ENCODE measurements at regions not wholly inside any gene's neighbourhood (a gene's known extent, or its start where the extent isn't known, plus 50 kb on each side); places are given as distances from the start of the nearest gene placed in this dataset.

DNA sequence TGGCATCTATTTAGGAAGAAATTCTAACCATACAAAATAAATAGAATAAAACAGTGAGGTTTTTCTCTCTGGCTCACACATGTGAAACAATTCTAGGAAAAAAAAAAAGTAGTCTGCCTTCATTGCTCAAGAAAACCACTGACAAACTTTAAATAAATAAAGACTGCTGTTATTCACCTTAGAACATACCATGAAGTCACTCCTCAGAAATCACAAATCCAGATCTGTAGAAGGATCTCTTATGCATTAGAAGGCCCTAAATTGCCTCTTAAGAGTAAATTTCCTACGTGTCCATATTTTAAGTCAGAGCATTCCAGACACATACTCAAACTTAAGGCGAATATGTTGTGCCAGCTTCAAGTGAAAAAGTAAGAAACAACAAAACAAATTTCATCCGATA, 217.3 kb downstream of the ZIC4 start:
- H3K4me3 ChIP-seq (ENCODE audit: low read depth, low read length): no peak overlapping the region
- no peak for DNase-seq (ENCODE audit: low read depth)

DNA sequence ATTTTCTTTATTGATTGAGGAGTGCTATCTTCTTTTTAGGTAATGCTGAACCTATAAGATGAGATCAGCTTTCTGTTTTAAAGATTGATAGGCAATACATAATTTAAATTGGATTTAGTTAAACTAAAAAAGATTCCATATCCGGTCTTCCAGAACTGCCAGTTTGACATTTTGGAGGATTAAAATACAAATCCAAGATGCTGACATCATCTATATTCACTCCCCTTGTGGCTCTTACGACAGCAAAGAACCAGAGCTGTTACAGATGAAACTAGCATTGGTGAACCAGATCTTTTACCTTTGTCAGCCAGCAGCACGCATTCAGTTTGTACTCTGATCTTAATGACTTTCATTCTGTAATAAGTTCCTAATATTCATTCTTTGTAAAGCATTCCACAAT, 218.7 kb downstream of the ZIC4 start:
- no peak for TF ChIP-seq MYC (IDR thresholded peaks at IDR 0.05; ENCODE audit: low read depth, low read length)
- TF ChIP-seq, protein P1, sequence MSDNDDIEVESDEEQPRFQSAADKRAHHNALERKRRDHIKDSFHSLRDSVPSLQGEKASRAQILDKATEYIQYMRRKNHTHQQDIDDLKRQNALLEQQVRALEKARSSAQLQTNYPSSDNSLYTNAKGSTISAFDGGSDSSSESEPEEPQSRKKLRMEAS (IDR thresholded peaks at IDR 0.05; ENCODE audit: low read depth, low read length): no peak
- TF ChIP-seq POLR2A (IDR thresholded peaks at IDR 0.05; ENCODE audit: extremely low read depth, insufficient read length): no peak
- TF ChIP-seq, protein P2, sequence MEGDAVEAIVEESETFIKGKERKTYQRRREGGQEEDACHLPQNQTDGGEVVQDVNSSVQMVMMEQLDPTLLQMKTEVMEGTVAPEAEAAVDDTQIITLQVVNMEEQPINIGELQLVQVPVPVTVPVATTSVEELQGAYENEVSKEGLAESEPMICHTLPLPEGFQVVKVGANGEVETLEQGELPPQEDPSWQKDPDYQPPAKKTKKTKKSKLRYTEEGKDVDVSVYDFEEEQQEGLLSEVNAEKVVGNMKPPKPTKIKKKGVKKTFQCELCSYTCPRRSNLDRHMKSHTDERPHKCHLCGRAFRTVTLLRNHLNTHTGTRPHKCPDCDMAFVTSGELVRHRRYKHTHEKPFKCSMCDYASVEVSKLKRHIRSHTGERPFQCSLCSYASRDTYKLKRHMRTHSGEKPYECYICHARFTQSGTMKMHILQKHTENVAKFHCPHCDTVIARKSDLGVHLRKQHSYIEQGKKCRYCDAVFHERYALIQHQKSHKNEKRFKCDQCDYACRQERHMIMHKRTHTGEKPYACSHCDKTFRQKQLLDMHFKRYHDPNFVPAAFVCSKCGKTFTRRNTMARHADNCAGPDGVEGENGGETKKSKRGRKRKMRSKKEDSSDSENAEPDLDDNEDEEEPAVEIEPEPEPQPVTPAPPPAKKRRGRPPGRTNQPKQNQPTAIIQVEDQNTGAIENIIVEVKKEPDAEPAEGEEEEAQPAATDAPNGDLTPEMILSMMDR (IDR thresholded peaks at IDR 0.05; ENCODE audit: low read depth, low read length): no peak
- H3K4me3 ChIP-seq (ENCODE audit: low read depth, low read length): no peak overlapping the region
- DNase-seq (ENCODE audit: low read depth): no peak

More for the DNA sequence above, 217.3 kb downstream of the ZIC4 start:
- TF ChIP-seq POLR2A (IDR thresholded peaks at IDR 0.05; ENCODE audit: extremely low read depth, insufficient read length): no peak
- TF ChIP-seq, protein P2 (IDR thresholded peaks at IDR 0.05; ENCODE audit: low read depth, low read length): no peak
- TF ChIP-seq, protein P1 (IDR thresholded peaks at IDR 0.05; ENCODE audit: low read depth, low read length): no peak
- no peak for TF ChIP-seq MYC (IDR thresholded peaks at IDR 0.05; ENCODE audit: low read depth, low read length)

DNA sequence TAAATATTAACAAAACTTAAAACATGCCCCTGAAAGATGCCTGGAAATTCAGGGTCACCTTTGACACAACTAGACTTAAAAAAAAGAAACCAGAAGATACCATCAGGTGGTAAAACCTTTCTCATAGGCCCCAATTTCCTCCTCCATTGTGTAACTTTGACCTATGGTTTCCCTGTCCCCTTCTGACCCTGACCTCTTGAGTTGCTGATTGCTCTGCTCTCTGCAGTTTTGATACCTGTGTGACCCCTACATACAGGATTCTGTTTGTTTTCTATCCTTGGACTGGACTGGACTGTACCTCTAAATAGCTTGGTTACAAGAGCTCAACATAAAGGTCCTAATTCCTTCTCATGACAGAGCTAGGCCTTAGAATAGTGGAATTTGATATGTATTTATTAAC, 220.6 kb downstream of the ZIC4 start:
- no peak for TF ChIP-seq POLR2A (IDR thresholded peaks at IDR 0.05; ENCODE audit: extremely low read depth, insufficient read length)
- TF ChIP-seq, protein P1 (IDR thresholded peaks at IDR 0.05; ENCODE audit: low read depth, low read length): no peak
- DNase-seq (ENCODE audit: low read depth): no peak
- H3K4me3 ChIP-seq (ENCODE audit: low read depth, low read length): no peak overlapping the region

DNA sequence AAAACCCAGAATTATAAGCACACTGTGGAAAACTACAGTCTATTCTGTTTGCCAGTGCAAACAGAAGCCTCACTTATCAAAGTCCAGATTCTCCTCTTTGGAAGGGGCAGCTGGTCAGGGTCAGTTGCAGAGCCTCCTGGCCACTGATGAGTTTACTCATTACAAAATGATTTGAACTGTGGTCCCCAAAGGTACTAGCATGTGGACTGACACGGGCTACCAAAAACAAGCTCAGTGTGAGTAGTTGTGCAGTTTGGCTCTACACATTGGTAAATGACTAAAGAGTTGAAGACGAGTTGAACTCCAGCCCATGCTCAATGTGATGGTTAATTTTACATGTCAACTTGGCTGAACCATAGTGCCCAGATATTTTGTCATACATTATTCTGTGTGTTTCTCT, 221.5 kb downstream of the ZIC4 start:
- TF ChIP-seq, protein P1 (IDR thresholded peaks at IDR 0.05; ENCODE audit: low read depth, low read length): no peak
- TF ChIP-seq POLR2A (IDR thresholded peaks at IDR 0.05; ENCODE audit: extremely low read depth, insufficient read length) (no peak), MYC (IDR thresholded peaks at IDR 0.05; ENCODE audit: low read depth, low read length) (no peak)
- TF ChIP-seq, protein P2 (IDR thresholded peaks at IDR 0.05; ENCODE audit: low read depth, low read length): no peak
- H3K4me3 ChIP-seq (ENCODE audit: low read depth, low read length): no peak overlapping the region
- no peak for DNase-seq (ENCODE audit: low read depth)

DNA sequence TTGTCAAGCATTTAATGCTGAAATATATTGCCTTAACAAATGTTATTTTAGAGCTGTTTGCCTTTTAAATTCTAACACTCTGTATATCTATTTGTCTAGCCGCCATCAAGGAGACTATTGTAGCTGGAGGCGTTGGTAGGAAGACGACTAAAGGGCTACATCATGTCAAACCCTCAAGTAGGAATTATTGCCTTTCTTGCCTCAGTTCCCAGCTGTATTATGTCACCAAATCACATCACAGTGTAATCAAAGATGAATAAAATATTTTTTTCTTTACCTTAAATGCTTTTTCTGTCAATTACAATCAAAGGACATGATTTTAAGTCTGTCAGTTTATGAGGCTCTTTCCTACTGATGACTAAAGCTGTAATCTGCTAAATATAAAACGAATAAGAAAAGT, 233.1 kb downstream of the ZIC4 start:
- TF ChIP-seq, protein P1 (IDR thresholded peaks at IDR 0.05; ENCODE audit: low read depth, low read length): no peak
- TF ChIP-seq MYC (IDR thresholded peaks at IDR 0.05; ENCODE audit: low read depth, low read length) (no peak), POLR2A (IDR thresholded peaks at IDR 0.05; ENCODE audit: extremely low read depth, insufficient read length) (no peak)
- TF ChIP-seq, protein P2 (IDR thresholded peaks at IDR 0.05; ENCODE audit: low read depth, low read length): no peak
- H3K4me3 ChIP-seq (ENCODE audit: low read depth, low read length): no peak overlapping the region
- DNase-seq (ENCODE audit: low read depth): no peak

DNA sequence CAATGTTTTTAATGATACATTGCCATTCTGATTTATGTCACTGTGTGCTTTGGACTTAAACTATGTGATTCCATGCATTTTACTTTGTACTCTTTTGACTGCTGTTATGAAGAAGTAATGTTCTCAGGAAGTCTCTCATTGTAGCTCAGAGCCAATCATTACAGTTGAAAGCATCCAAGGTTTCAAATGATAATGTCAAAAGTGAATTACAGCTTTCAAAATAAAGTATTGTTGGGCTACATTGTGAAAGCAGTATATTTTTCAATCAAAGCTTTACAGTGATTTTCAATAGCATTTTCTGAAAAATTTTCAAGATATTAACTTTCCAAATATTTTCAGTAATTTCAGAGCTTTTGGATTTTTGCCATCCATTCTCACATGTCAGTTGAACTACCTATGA, 243.6 kb downstream of the ZIC4 start:
- no peak for DNase-seq (ENCODE audit: low read depth)
- H3K4me3 ChIP-seq (ENCODE audit: low read depth, low read length): no peak overlapping the region
- TF ChIP-seq, protein P2 (IDR thresholded peaks at IDR 0.05; ENCODE audit: low read depth, low read length): no peak
- no peak for TF ChIP-seq POLR2A (IDR thresholded peaks at IDR 0.05; ENCODE audit: extremely low read depth, insufficient read length)
- TF ChIP-seq, protein P1 (IDR thresholded peaks at IDR 0.05; ENCODE audit: low read depth, low read length): no peak
- no peak for TF ChIP-seq MYC (IDR thresholded peaks at IDR 0.05; ENCODE audit: low read depth, low read length)
